DND-41 (cell line): ENCODE measurements at regions not wholly inside any gene's neighbourhood (a gene's known extent, or its start where the extent isn't known, plus 50 kb on each side); places are given as distances from the start of the nearest gene placed in this dataset.

Experiments used
- EZH2 ChIP-seq: IDR thresholded peaks from 3 replicates; pipeline ENCODE4 v1.6.1; 2012; ENCODE audit warnings: borderline replicate concordance, low read depth, mild to moderate bottlenecking, moderate library complexity, low read length, inconsistent platforms; ENCODE audit not compliant: severe bottlenecking
- TF ChIP-seq, protein P1 (sequence below): IDR thresholded peaks from 2 replicates; pipeline ENCODE4 v1.5.1; 2012; ENCODE audit warnings: borderline replicate concordance, low read length, moderate library complexity, mild to moderate bottlenecking; ENCODE audit not compliant: poor library complexity, severe bottlenecking; ENCODE audit errors: extremely low read depth

DNA sequence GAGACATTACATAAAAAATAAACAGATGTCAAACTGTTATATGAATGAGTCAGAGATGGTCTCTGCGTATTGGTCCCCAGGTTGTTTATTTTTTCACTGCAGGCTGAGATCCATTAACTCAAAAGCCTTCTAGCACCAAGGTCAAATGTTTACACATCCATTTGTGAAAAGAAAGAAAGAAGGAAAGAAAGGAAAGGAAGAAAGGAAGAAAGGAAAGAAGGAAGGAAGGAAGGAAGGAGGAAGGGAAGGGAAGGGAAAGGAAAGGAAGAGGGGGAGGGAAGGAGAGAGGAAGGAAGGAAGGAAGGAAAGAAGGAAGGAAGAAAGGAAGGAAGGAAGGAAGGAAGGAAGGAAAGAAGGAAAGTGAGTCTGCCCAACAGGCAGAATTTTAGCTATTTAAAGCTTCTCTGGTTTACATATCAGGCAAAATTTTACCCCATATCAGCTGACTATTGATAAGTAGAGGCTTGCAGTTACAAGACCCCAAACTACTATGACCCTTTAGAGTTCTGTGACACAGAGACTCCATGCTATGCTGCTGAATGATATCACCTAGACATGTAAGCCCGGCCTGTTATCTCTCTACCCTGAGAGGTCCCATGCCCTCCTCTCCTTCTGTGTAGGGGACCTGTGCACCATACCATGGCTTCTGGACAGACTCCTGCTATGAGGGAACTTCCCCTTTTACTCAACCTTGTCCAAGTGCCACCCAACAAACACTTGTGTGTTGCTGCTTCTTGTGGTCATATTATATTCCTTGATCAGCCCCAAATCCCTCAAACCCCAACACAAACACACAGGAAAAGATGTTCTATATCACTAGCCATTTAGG lies 59.0 kb downstream of the DRD1 start:
- TF ChIP-seq, protein P1, sequence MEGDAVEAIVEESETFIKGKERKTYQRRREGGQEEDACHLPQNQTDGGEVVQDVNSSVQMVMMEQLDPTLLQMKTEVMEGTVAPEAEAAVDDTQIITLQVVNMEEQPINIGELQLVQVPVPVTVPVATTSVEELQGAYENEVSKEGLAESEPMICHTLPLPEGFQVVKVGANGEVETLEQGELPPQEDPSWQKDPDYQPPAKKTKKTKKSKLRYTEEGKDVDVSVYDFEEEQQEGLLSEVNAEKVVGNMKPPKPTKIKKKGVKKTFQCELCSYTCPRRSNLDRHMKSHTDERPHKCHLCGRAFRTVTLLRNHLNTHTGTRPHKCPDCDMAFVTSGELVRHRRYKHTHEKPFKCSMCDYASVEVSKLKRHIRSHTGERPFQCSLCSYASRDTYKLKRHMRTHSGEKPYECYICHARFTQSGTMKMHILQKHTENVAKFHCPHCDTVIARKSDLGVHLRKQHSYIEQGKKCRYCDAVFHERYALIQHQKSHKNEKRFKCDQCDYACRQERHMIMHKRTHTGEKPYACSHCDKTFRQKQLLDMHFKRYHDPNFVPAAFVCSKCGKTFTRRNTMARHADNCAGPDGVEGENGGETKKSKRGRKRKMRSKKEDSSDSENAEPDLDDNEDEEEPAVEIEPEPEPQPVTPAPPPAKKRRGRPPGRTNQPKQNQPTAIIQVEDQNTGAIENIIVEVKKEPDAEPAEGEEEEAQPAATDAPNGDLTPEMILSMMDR, result no peak
- TF ChIP-seq EZH2, result no peak
